Erythroblast (primary cell): ENCODE measurements at regions not wholly inside any gene's neighbourhood (a gene's known extent, or its start where the extent isn't known, plus 50 kb on each side); places are given as distances from the start of the nearest gene placed in this dataset.

Source experiments
- DNase-seq, 2 experiments: peaks; one replicate each; lab custom pipeline; 2025; lab: John Stamatoyannopoulos, UW
- GATA1 ChIP-seq: IDR thresholded peaks from 2 replicates; pipeline ENCODE4 v1.6.1; 2011; ENCODE audit warnings: low read depth, mild to moderate bottlenecking, control low read depth, low read length, moderate library complexity
- POLR2A ChIP-seq: IDR thresholded peaks from 2 replicates; pipeline ENCODE4 v1.6.1; 2011; ENCODE audit warnings: mild to moderate bottlenecking, low read length

DNA sequence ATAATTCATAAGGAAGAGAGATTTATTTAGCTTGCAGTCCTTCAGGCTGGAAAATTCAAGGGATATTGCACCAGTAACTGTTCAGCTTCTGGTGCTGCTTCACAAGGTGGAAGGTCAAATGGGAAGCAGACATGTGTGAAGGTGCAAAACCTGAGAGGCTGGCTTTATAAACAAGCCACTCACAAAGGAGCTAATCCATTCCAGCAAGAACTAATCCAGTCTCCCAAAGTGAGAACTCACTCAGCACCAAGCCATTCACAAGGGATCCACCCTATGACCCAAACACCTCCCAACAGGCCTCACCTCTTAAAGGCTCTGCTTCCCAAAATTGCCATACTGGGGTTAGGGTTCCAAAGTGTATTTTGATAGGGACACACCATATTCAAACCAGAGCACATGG, 1018.4 kb upstream of the ACVR2A start:
- TF ChIP-seq GATA1 = no peak
- no peak for TF ChIP-seq POLR2A
- no peak for DNase-seq

DNA sequence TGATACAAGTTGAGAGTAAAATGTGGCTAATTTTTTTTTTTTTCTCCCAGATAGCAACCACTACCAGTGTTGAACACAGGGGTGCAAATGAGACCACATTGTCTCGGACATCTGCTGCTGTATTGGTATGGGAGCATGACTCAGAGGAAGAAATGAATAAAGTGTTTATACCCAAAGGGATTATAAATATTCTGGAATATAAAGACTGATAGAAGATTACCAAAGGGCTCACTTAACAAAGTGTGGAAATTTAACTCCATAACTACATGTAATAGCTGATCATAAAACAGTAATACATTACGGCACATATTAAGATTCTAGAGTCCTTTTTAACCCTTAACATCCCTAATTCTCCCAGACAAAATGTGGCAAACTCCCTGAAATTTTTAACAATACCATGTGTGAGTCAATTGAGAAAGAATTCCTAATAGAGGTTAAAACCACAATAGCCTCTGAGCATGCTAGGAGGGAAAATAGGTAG, 1023.0 kb upstream of the ACVR2A start:
- TF ChIP-seq GATA1 (no peak), POLR2A (no peak)
- DNase-seq = no peak

DNA sequence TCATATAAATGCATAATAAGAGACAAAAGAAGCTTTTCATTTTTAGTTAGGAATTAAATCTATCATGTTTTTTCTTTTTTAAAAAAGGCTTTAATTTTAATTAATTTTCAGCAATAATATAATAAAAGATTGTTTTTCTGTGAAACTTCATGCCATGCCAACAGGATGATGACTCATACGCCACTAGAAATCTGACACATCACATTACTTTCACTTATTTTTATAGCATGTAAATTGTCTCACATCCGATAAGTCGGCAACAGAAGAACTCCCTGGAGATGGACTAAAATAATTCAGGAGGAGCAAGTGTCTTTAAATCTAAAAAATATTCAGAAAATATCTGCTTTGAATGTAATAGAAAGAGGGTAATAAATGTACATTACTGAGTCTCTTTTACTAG, 1024.2 kb upstream of the ACVR2A start:
- no peak for TF ChIP-seq POLR2A
- no peak for TF ChIP-seq GATA1
- no peak for DNase-seq

DNA sequence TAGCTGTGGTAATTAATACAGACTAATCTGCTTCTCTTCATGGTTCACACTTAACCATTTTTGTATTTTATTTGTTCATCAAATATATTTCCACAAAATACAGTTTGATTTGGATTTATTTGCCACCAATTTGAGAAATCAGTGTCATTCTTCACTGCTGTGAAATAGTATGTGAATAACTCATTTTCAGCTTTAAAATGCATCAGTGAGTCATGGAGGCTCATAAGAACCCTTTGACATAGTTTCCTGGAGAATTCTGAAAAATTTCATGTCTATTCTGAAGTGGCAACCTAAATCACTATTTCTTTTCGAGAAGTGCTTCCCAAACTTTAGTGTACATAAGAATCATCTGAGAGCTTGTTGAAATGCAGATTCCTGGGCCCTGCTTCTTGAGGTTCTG, 1026.7 kb upstream of the ACVR2A start:
- DNase-seq = no peak
- TF ChIP-seq GATA1 (no peak), POLR2A (no peak)

DNA sequence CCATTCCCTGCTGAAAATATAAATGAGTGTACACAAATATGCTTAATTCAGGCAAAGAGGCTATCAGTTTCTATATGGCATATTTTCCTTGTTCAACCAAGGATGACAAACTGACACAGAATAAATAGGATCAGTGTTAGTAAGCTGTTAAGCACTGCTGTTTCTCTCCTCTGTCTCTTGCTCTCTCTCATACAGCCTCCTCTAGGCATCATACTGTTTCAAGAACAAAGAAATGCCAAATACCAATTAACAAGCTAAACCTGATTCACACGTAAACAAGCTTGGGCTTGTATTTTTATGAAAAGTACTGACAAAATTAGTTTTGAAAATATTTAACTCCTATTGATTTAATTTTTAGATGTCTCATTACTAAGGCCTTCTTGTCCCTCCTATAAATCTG, 1027.2 kb upstream of the ACVR2A start:
- no peak for TF ChIP-seq POLR2A
- DNase-seq = no peak

DNA sequence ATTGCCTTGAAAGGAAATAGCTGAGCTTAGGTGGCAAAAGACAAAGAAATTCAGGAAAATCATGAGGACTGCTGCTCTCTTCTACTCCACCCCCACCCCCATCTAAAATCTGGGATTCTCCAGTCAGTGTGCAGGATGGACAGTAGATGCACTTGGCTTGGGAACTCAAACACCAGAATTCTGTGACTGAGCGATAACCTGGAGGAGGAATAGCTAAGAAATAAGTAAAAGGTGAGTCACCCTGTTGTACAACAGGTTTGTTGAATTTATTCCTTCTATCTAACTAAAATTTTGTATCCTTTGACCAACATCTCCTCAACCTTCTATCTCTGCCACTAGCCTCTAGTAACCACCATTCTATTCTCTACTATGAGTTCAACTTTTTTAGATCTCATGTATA, 1029.9 kb upstream of the ACVR2A start:
- TF ChIP-seq GATA1 = no peak
- TF ChIP-seq POLR2A = no peak
- no peak for DNase-seq

DNA sequence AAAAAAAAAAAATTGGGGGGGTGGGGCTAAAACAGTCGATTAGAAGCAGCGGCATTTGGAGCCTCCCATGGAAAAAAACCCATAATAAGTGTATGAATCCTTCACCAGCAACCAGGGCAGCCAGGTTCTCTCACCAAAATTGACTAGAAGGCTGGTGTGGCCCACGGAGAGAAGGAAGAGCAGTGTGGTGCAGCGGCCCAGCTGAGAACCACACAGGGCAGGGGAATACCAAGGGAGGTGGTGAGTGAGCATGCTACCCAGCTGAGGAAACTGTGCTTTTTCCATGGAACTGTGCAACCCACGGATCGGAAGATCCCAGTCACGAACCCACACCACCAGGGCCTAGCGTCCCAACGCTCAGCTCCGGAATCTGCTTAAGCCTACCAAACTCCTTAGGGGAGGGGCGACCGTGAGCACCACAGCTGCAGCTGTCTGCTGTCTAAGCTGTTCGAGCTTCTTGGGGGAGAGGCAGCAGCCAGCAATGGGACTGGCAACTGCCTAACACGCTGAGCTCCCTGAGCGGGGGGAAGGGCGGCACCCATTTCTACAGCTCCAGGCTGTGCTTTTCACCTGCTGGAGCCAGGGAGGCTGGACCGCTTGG, 1037.2 kb upstream of the ACVR2A start:
- TF ChIP-seq POLR2A (no peak), GATA1 (no peak)
- DNase-seq = no peak

DNA sequence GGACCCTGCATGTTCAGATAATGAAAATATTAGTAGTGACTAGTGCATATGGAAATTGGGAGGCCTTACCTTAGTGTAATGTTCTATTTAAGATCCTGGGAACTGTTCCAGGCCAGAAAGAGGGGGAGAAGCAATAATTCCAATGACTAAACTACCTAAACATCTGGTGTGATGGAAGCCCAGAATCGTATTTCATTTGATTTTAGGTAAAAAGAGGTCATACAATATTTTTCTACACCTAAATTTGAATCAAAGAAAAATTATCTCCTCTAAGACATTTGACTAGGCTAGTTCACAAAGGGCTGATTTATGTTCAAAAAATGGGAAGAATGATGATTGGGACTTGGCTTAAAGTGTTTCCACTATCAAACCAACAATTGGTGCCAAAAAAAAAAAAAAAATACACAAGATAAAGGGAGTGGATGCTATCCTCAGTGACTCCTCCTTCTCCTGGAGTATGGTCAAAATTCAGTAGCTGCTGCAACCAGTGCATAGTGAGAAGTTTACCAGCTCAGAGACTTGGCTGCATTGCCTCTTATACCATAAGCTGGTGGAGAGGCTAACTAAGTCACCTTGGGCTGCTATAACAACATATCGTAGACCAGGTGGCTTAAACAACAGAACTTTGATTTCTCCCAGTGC, 1038.3 kb upstream of the ACVR2A start:
- no peak for DNase-seq
- no peak for TF ChIP-seq POLR2A
- no peak for TF ChIP-seq GATA1

DNA sequence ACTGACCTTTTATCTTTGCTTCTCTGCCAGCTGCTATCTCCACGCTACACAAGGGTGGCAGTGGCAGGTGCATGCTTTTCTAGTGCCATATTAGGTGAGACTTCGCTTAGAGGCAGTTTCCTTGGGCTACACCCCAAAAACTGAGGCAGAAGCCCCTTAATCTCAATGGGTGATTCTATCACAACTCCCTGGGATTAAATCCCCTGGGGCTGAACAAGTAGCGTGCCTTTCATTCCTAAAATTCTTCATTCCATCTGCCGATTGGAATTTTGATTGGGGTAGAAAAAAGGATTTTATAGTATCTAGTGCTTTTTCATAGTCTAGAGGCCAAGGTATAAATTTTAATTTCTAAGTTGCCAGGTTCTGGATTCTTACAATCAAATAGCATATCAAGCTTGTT, 1040.5 kb upstream of the ACVR2A start:
- no peak for TF ChIP-seq GATA1
- no peak for TF ChIP-seq POLR2A
- DNase-seq = no peak

DNA sequence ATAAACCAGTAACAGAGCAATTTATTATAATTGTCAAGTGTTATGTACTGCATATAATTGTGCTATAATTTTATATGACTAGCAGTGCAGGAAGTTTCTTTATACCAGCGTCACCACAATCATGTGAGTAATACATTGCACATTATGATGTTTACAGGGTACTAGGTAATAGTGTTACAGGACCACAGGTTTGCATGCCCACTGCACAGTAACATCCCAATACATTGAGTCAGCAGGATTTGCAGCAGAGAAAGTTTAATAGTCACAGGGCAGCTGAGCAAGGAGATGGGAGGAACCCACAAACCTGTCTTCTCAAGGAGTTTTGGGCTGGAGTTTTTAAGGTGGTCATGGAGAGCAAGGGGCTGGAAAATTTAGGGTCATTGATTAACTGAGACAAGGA, 1042.9 kb upstream of the ACVR2A start:
- no peak for DNase-seq
- no peak for TF ChIP-seq GATA1
- TF ChIP-seq POLR2A = no peak

DNA sequence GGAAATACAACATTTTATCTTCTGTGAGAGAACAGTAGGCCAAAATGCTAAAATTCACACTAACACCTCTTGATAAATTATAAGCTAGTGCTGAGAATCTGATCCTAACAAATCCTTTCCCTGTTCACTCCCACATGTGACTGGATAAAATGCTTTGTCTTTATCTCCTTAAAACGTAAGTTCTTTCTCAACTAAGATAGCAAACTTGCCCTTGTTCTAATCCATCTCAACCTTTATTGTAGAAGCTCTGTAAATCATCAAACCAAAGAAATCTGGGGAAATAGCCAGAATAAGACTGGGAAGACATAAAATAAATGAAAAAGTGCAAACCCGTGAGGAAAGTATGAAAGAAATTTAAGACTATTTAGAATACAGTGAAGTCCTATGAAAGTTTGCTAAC, 1058.4 kb upstream of the ACVR2A start:
- no peak for DNase-seq
- TF ChIP-seq GATA1 (no peak), POLR2A (no peak)

DNA sequence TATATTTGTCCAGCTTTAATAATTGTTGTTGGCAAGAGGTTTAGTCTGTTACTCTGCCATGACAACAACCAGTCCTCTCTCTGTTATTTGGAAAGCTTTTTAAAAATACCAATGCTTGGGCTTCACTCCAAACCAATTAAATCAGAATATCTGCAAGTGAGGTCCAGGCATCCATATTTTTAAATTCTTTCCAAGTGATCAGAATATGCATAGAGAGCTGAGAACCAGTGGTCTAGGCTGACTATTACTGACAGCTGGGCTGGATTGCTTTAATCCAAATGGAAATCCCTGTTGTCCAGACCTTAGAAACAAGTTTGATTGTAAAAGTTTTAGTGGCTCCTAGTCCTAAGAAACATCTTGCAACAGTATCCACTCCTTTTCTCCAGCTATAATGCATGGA, 1059.7 kb upstream of the ACVR2A start:
- no peak for DNase-seq
- TF ChIP-seq GATA1 (no peak), POLR2A (no peak)

DNA sequence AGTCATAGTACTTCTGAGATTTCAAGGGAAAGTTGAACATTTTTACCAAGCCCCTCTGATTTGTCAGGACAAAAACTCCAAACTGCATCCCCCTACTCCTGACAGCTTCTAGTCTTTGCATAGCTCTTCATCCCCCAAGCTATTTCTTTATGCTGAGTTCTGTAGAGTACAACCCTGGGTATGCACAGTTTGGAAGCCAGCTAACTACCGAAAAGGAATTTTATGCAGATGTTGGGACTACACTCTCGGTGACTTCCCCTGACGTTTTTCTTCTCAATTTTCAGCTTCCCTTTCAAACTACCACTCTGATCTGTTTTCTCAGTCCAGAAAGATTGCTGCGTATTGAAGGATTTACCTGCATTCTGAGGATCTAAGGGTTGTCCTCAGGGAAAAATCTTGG, 1060.2 kb upstream of the ACVR2A start:
- no peak for TF ChIP-seq GATA1
- TF ChIP-seq POLR2A = no peak
- DNase-seq = no peak

DNA sequence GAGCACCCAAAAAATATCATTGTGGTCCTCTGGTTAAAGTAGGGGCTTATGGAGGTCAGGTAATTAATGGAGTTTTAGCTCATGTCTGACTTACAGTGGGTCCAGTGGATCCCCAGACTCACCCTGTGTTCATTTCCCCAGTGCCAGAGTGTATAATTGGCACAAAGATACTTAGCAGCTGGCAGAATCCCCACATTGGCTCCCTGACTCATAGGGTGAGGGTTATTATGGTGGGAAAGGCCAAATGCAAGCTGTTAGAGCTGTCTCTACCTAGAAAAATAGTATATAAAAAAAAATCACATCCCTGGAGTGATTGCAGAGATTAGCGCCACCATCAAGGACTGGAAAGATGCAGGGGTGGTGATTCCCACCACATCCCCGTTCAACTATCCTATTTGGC, 1067.6 kb upstream of the ACVR2A start:
- DNase-seq = no peak
- TF ChIP-seq POLR2A (no peak), GATA1 (no peak)

DNA sequence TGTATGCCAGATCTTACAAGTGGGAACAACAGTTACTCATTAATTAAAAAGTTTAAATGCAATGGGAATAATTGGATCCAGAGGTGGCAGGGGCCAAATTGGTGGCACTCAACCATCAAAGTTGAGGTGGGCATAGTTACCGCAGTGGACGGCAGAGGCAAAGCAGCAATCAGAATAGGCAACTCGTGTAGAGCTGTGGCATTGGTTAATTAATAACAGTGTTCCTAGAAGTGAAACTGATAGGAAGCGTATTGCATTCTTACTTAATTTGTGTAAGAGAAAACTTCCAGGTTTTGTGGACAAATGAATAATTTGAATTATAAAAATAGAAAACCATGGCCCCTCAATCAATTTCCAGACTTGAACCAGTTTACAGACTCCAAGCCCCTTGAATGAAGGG, 1068.2 kb upstream of the ACVR2A start:
- no peak for TF ChIP-seq GATA1
- no peak for TF ChIP-seq POLR2A
- no peak for DNase-seq
